Hepatocyte (in vitro differentiated cells): ENCODE measurements at regions not wholly inside any gene's neighbourhood (a gene's known extent, or its start where the extent isn't known, plus 50 kb on each side); places are given as distances from the start of the nearest gene placed in this dataset.

Experiments used
- DNase-seq: peaks from one replicate; pipeline ENCODE4 v3.0.0-alpha.2; 2016; ENCODE audit warnings: low spot score
- H2AFZ ChIP-seq: fragments of 200-600 bp; sonication (generic); 2 replicates; pipeline ENCODE4 v1.6.0; 2016; ENCODE audit warnings: antibody characterized with exemption, mild to moderate bottlenecking
- H3K27ac ChIP-seq: fragments of 200-600 bp; sonication (generic); 2 replicates; pipeline ENCODE4 v1.5.1; 2016; ENCODE audit warnings: mild to moderate bottlenecking
- H3K27me3 ChIP-seq: fragments of 200-600 bp; sonication (generic); 2 replicates; pipeline ENCODE4 v1.6.1; 2016
- H3K36me3 ChIP-seq: fragments of 200-600 bp; sonication (generic); replicated peaks from 2 replicates; pipeline ENCODE4 v1.5.1; 2016; ENCODE audit warnings: low read depth; ENCODE audit not compliant: insufficient read depth
- H3K4me1 ChIP-seq: fragments of 200-600 bp; sonication (generic); 2 replicates; pipeline ENCODE4 v1.5.1; 2016; ENCODE audit warnings: mild to moderate bottlenecking, moderate library complexity; ENCODE audit not compliant: insufficient read depth
- H3K4me2 ChIP-seq: fragments of 200-600 bp; sonication (generic); 2 replicates; pipeline ENCODE4 v1.6.0; 2016
- H3K4me3 ChIP-seq: fragments of 200-600 bp; sonication (generic); 2 replicates; pipeline ENCODE4 v1.5.1; 2016; ENCODE audit warnings: mild to moderate bottlenecking
- H3K79me2 ChIP-seq: fragments of 200-600 bp; sonication (generic); 2 replicates; pipeline ENCODE4 v1.6.0; 2017; ENCODE audit warnings: mild to moderate bottlenecking
- H3K9me2 ChIP-seq: fragments of 200-600 bp; sonication (generic); replicated peaks from 2 replicates; pipeline ENCODE4 v1.6.0; 2017; ENCODE audit warnings: mild to moderate bottlenecking; ENCODE audit not compliant: insufficient read depth
- H3K9me3 ChIP-seq: fragments of 200-600 bp; sonication (generic); 2 replicates; pipeline ENCODE4 v1.5.1; 2016; ENCODE audit warnings: low read depth, mild to moderate bottlenecking
- H4K20me1 ChIP-seq: fragments of 200-600 bp; sonication (generic); 2 replicates; pipeline ENCODE4 v1.6.0; 2016; ENCODE audit warnings: mild to moderate bottlenecking; ENCODE audit not compliant: insufficient read depth, poor library complexity, severe bottlenecking
- EZH2 ChIP-seq: fragments of 200-600 bp; sonication (generic); IDR thresholded peaks from 2 replicates; pipeline ENCODE4 v1.6.1; 2016; ENCODE audit warnings: antibody characterized with exemption, mild to moderate bottlenecking, borderline replicate concordance
- EZH2phosphoT487 ChIP-seq: fragments of 200-600 bp; sonication (generic); IDR thresholded peaks from one replicate; pipeline ENCODE4 v1.6.1; 2018; ENCODE audit warnings: antibody characterized with exemption, mild to moderate bottlenecking, low read depth, moderate library complexity; ENCODE audit not compliant: unreplicated experiment, severe bottlenecking
- WGBS: methylation state at CpG from one replicate; pipeline ENCODE4 v1.1.6; 2016; ENCODE audit warnings: low lambda C conversion rate; ENCODE audit errors: missing lambda C conversion rate; 5-methylcytosine and 5-hydroxymethylcytosine counted together
- TF ChIP-seq, protein P1 (sequence below): fragments of 200-600 bp; sonication (generic); IDR thresholded peaks from 2 replicates; pipeline ENCODE4 v1.5.1; 2016; ENCODE audit warnings: antibody characterized with exemption, mild to moderate bottlenecking; ENCODE audit not compliant: poor library complexity

DNA sequence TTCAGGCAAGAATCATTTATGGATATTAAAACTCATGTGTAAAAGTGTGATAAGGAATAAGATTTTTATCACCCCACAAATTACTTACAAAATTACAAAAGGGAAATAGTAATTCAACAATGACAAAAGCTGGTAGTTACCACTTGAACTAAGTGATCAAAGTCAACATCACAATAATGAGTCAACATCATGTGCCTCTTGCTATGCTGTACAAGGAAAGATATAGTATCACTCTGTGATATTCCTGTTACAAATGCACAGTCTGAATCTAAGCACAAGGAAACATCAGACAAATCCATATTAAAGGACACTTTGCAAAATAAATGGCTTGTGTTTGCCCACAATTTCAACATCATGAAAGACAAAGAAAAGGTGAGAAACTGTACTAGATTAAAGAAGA, 90.5 kb upstream of the PLCL2 start:
- no peaks in the 10 kb centered on the region for H3K9me2 ChIP-seq
- H4K20me1 ChIP-seq = no peaks in the 10 kb centered on the region
- no peak overlapping the region for H2AFZ ChIP-seq
- TF ChIP-seq, protein P1, sequence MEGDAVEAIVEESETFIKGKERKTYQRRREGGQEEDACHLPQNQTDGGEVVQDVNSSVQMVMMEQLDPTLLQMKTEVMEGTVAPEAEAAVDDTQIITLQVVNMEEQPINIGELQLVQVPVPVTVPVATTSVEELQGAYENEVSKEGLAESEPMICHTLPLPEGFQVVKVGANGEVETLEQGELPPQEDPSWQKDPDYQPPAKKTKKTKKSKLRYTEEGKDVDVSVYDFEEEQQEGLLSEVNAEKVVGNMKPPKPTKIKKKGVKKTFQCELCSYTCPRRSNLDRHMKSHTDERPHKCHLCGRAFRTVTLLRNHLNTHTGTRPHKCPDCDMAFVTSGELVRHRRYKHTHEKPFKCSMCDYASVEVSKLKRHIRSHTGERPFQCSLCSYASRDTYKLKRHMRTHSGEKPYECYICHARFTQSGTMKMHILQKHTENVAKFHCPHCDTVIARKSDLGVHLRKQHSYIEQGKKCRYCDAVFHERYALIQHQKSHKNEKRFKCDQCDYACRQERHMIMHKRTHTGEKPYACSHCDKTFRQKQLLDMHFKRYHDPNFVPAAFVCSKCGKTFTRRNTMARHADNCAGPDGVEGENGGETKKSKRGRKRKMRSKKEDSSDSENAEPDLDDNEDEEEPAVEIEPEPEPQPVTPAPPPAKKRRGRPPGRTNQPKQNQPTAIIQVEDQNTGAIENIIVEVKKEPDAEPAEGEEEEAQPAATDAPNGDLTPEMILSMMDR = no peak
- no peak for TF ChIP-seq EZH2phosphoT487
- no peak overlapping the region for H3K4me2 ChIP-seq
- H3K27ac ChIP-seq = no peak overlapping the region
- H3K9me3 ChIP-seq = no peaks in the 10 kb centered on the region
- H3K79me2 ChIP-seq = no peaks in the 10 kb centered on the region
- no peak for DNase-seq
- peaks cover 5% of the 10 kb centered on the region for H3K4me1 ChIP-seq
- no peaks in the 10 kb centered on the region for H3K27me3 ChIP-seq
- no peak overlapping the region for H3K4me3 ChIP-seq
- H3K36me3 ChIP-seq = no peaks in the 10 kb centered on the region

DNA sequence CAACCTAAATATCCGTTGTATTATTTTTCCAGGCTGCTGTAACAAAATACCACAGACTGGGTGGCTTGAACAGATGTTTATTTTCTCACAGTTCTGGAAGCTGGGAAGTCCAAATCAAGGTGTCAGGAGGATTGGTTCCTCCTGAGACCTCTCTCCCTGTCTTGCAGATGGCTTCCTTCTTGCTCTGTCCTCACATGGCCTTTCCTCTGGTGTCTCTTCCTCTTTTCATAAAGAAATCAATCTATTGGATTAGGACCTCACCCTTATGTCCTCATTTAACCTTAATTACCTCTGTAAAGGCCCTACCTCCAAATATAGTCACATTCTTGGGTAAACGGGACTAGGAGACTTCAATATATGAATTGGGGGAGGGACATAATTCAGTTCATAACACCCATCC, 89.2 kb upstream of the PLCL2 start:
- H2AFZ ChIP-seq = no peak overlapping the region
- no peak overlapping the region for H3K4me3 ChIP-seq
- H3K4me1 ChIP-seq = no peaks in the 10 kb centered on the region
- no peaks in the 10 kb centered on the region for H3K79me2 ChIP-seq
- no peaks in the 10 kb centered on the region for H4K20me1 ChIP-seq
- no peak for TF ChIP-seq EZH2phosphoT487
- TF ChIP-seq, protein P1 = no peak
- no peak for TF ChIP-seq EZH2
- WGBS = 88% methylated on average over 2 of the region's 2 CpGs
- H3K9me2 ChIP-seq = no peaks in the 10 kb centered on the region
- no peaks in the 10 kb centered on the region for H3K36me3 ChIP-seq
- no peaks in the 10 kb centered on the region for H3K9me3 ChIP-seq
- DNase-seq = no peak
- no peak overlapping the region for H3K4me2 ChIP-seq
- H3K27ac ChIP-seq = no peak overlapping the region
- H3K27me3 ChIP-seq = no peaks in the 10 kb centered on the region

DNA sequence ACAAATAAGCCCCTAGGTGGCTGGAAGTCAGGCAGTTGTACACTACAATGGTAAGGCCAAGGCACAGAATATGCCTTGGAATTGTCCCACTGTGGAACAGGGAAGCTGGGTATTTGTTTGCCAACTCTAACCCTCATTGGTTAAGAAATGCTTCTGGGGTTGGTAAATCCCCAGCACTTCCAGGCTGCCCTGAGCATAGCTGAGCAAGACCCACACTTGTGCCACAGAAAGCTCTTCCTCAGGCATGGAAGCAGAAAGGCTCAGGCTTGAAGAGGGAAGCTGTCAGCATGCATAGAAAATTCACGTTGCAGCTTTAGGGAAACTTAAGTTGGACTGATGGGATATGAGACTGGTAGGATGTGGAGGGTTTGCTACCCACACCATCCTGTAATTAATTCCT, 86.9 kb upstream of the PLCL2 start:
- Histone ChIP-seq H3K9me3 (no peaks in the 10 kb centered on the region), H3K4me2 (no peak overlapping the region), H3K4me3 (no peak overlapping the region), H3K79me2 (no peaks in the 10 kb centered on the region), H3K4me1 (no peaks in the 10 kb centered on the region), H3K36me3 (no peaks in the 10 kb centered on the region), H2AFZ (no peak overlapping the region), H3K9me2 (no peaks in the 10 kb centered on the region), H3K27me3 (no peaks in the 10 kb centered on the region), H3K27ac (no peak overlapping the region), H4K20me1 (no peaks in the 10 kb centered on the region)
- TF ChIP-seq, protein P1 = no peak
- TF ChIP-seq EZH2 (no peak), EZH2phosphoT487 (no peak)
- WGBS = 88% methylated on average over 1 of the region's 1 CpG
- DNase-seq = no peak

DNA sequence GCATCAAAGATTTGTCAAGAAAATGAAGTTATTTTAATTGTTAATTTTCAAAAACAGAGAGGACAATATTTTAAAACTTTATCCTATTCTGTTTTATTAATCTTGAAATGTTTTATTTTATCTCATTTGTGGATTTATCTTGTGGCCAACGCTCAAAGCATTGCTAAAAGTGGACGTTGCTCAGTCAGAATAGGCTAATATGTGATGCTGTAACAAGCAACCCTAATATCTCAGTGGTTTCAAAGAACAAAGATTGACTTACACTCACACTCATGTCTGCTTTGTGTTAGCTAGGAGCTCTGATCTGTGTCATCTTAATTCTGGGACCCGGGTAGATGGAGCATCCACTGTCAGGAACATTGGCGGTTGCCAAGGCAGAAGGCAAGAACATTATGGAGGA, 86.0 kb upstream of the PLCL2 start:
- no peak for TF ChIP-seq EZH2
- TF ChIP-seq EZH2phosphoT487 = no peak
- TF ChIP-seq, protein P1 = no peak
- Histone ChIP-seq H3K79me2 (no peaks in the 10 kb centered on the region), H2AFZ (no peak overlapping the region), H3K27ac (no peak overlapping the region), H3K4me2 (no peak overlapping the region), H4K20me1 (no peaks in the 10 kb centered on the region), H3K9me2 (no peaks in the 10 kb centered on the region), H3K27me3 (no peaks in the 10 kb centered on the region), H3K4me1 (no peaks in the 10 kb centered on the region), H3K4me3 (no peak overlapping the region), H3K36me3 (no peaks in the 10 kb centered on the region), H3K9me3 (no peaks in the 10 kb centered on the region)
- WGBS = 91% methylated on average over 4 of the region's 4 CpGs
- DNase-seq = no peak
